Neural progenitor cell (in vitro differentiated cells): ENCODE measurements at regions not wholly inside any gene's neighbourhood (a gene's known extent, or its start where the extent isn't known, plus 50 kb on each side); places are given as distances from the start of the nearest gene placed in this dataset.

Source experiments
- EZH2 ChIP-seq: fragments of 200-600 bp; sonication (generic); IDR thresholded peaks from 2 replicates; pipeline ENCODE4 v1.6.1; 2017; ENCODE audit warnings: antibody characterized with exemption, mild to moderate bottlenecking, moderate library complexity
- TF ChIP-seq, protein P1 (sequence below): fragments of 200-600 bp; sonication (generic); IDR thresholded peaks from 2 replicates; pipeline ENCODE4 v1.5.1; 2017; ENCODE audit warnings: antibody characterized with exemption, mild to moderate bottlenecking

DNA sequence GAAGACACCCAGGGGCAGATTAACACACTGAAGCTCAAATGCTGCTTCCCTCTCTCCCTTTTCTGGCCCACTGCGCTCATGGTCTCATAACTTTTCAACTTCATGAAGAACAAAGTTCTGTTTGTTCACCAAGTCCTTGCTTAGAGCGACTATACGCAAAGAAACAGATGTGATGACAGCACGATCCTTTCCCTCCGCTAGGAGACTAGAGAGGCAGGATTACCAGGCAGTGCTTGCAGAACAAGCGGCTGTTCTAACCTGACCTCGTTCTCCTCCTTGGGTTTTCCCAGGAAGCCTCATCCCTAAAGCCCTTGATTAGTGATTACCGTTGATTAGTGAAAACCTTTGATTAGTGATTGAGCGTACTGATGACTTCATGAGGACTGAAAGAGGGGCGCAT is 649.9 kb downstream of the IRX1 start:
- TF ChIP-seq, protein P1, sequence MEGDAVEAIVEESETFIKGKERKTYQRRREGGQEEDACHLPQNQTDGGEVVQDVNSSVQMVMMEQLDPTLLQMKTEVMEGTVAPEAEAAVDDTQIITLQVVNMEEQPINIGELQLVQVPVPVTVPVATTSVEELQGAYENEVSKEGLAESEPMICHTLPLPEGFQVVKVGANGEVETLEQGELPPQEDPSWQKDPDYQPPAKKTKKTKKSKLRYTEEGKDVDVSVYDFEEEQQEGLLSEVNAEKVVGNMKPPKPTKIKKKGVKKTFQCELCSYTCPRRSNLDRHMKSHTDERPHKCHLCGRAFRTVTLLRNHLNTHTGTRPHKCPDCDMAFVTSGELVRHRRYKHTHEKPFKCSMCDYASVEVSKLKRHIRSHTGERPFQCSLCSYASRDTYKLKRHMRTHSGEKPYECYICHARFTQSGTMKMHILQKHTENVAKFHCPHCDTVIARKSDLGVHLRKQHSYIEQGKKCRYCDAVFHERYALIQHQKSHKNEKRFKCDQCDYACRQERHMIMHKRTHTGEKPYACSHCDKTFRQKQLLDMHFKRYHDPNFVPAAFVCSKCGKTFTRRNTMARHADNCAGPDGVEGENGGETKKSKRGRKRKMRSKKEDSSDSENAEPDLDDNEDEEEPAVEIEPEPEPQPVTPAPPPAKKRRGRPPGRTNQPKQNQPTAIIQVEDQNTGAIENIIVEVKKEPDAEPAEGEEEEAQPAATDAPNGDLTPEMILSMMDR, result no peak
- no peak for TF ChIP-seq EZH2
